GM19438 (cell line): ENCODE measurements at regions not wholly inside any gene's neighbourhood (a gene's known extent, or its start where the extent isn't known, plus 50 kb on each side); places are given as distances from the start of the nearest gene placed in this dataset.
A peak's percentile ranks its signal among the peaks of the same experiment; 100 is the strongest.

Source experiments
- ATAC-seq: cut with Tn5 transposase; IDR thresholded peaks from one replicate; pipeline ENCODE4 v1.9.1; 2021; ENCODE audit warnings: low read depth; ENCODE audit not compliant: unreplicated experiment

DNA sequence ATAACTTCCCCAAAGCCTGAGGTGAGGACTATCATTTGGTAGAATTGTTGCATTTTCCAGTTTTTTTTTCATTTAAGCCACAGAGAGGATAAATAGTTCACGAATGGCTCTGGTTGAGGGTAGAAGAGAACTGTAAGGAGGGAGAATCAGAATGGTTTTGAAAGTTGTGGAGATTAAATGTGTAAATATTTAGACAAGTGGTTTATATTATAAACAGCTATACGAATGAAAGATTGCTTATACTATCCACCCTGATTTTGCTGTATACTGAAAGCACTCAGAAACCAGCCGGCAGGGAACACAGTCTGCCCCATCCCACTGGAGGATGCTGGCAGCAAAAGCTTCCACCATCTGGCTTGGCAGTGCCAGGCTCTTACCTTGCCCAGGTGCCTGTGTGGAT is 341.1 kb downstream of the RAPGEF2 start:
- no peak for ATAC-seq

DNA sequence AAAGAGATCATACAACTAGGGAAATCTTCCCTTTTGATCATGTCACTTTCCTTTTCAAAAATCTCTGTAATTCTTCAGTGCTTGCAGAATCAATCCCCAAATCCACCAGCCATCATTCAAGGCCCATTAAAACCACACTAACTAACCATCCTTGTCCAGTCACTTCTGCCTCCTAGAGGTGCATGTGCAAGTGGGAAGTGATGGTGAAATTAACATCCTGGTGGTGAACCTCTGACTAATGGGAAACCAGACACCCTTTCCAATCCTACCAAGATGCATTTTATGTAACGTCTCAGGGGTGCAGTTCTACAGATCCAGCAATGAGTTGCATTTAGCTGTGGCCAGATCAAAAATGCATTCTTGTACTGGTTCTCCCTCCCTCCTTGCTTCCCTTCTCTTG is 341.8 kb downstream of the RAPGEF2 start:
- ATAC-seq: no peak

DNA sequence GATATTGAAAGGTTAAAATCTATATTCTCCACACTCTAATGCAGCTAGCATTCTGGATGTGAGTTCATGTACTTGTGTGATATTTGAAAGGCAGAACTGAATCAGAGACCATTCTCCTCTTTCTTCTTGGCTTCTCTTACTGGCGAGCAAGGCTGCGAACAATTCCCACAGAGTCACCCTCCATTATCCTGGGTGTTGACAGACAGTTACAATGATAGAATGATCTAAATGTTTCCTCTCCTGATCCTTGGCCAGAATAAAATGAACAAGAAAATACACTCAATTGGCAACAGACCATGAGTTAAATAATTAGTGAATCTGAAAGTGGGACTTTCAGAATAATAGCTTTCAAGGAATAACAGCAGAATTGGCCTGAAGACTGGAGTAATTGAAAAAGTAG is 342.8 kb downstream of the RAPGEF2 start:
- no peak for ATAC-seq

DNA sequence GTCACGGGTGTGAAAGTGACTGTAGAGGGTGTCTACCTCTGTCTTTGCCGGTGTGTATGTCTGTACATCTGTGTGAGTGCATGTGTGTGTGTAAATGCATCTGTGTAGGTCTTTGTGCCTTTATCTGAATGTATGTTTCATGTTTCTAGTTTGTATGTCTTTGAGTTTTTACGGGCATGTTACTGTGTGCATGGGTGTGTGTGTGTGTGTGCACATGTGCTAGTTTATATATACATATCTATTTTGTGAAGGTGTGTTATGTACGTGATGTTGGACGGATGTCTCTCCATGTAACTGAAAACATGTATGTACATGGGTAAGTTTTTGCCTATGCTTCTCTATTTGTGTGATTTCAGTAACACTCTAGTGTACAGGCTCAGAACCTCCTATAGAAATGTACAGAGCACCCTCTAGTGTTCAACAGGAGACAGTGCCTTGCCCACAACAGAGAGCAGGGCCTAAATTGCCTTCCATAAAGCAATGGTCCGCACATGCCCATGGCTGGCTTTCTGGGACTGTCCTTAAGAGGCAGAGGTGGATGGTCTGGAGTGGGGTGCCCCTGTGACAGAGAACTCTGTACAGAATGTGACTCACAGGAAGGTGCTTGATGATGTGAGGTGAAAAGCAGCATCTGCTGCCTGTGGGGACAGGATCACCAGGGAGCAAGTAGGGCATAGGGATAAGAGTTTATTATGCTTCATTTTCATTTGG is 343.5 kb downstream of the RAPGEF2 start:
- peak; percentile 99 for ATAC-seq

DNA sequence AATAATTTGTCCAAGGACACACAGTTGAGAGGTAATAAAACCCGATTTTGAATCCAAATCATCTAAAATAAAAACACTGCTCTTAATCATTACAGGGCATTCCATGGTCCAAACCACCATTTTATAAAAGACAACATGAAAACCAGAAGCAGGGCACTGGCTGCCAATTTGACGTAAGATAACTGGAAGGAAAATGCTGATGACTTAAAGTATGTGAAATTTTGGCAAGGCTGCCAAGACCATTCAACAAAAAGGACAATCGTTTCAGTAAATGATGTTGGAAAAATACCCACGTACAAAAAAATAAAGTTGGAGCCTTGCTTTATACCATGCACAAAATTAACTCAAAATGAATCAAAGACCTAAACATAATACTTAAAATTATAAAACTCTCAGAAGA is 344.4 kb downstream of the RAPGEF2 start:
- no peak for ATAC-seq

DNA sequence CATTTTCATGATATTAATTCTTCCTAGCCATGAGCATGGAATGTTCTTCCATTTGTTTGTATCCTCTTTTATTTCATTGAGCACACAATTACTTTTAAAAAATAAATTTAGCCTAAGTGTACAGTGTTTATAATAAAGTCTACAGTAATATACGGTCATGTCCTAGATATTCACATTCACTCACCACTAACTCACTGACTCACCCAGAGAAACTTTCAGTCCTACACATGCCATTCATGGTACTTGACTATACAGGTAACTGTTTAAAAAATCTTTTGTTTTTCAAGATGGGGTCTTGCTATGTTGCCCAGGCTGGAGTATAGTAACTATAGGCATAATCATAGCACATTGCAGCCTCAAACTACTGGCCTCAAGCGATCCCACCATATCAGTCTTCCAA is 348.1 kb downstream of the RAPGEF2 start:
- ATAC-seq: no peak

DNA sequence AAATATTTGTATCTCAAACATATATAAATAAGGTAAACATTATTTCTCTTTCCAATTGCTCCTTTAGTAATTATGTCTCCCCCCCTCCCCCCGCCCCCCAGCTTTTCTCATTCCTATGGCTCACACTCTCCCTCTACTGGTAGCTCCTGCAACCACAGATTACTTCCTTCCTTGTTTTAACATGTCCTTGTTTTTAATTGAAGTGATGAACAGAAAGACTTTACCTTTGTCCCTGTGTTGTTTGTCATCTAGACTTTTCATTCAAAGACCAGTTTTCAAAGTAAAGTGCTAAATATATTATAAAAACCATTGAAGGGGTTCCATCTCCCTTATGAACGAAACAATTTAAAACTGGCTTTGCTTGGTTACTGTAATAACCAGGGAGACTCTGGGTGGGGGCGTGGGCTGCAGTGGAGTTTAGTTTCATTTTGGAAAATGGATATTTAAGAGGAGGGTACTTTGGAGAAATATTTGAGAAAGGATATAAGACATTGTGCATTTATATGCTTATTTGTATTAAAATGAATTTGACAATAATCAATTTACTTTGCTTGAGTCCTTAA is 352.9 kb downstream of the RAPGEF2 start:
- ATAC-seq: no peak

DNA sequence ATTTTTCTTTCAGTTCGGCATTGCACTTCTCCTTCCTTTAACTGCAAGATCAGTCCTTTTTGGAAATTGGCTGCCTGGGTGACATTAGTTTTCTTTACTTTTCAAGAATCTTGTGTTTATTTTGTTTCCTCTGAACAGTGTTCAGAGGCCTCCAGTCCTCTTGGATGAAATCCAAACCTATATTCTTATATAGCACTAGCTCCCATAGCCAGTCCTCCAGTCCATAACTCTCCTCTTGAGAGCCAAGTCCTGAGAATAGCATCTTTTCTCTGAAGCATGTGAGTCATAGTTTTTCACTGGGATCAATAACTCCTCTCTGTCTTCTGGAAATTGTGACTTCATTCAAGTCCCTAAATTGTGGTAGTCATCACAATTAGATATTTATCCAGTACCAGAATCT is 357.5 kb downstream of the RAPGEF2 start:
- no peak for ATAC-seq

DNA sequence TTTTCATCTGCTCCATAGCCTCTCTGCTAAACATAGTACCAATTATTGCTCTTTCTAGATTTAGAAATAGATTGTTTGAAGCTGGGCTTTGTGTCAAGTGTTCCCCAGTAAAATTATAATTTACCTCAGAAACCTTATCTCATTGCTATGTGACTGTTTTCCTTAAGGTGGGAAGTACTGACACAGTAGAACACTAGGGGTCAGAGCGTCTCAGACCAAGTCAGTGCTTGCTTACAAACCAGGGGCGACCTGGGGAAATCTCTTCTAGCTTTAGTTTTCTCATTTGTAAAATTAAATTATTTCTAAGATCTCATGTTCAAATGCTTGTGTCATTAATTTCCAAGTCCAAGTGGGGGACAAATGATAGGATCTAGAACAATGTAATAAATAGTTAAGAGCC is 360.4 kb downstream of the RAPGEF2 start:
- no peak for ATAC-seq

DNA sequence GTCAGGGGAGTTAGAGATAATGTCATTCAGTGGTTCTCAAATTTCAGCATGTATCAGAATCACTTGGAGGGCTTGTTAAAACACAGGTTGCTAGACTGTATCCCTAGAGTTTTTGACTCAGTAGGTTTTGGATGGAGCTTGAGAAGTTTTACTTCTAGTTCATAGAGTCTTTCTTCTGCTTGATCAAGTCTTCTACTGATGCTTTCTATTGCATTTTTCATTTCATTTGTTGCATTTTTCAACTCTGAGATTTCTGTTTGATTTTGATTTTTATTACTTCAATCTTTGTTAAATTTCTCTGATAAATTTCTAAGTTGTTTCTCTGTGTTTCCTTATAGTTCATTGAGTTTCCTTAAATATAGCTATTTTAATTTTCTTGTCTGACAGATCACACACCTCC is 361.4 kb downstream of the RAPGEF2 start:
- no peak for ATAC-seq

DNA sequence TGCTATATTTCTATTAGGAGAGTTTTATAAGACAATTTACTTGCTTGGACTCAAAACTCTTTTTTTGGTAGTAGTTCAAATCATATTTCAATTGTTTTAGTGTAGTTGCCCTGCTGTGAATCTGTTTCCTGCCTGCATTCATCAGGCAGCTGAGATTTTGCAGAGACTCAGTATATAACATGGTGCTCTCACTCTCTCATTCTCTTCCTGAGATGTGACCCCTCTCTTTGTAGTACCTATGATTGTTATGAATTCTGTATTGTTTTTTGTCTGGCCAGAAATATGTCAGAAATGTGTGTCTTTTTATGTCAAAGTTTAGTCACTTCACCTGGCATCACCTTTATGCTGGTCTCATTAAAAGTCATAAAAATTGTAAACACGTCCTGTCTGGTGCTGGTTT is 374.0 kb downstream of the RAPGEF2 start:
- ATAC-seq: no peak

DNA sequence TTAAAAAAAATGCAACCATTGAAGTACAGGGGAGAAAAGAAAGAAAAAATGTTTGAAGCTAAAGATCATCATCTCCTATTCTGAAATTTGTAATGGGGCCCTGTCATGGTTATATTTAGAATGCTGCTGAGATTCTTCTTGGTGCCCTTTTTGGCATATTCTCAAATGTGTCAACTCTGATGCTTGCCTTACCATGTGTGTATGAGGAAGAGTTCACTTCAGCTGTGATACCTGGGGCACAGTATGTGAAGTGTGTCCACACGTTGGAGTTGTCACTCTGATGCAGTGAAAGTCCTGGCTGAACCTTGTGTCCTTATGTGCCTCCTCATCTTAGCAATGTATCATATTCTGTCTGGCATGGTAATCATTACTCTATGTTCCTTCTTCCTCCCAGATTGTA is 377.9 kb downstream of the RAPGEF2 start:
- no peak for ATAC-seq

DNA sequence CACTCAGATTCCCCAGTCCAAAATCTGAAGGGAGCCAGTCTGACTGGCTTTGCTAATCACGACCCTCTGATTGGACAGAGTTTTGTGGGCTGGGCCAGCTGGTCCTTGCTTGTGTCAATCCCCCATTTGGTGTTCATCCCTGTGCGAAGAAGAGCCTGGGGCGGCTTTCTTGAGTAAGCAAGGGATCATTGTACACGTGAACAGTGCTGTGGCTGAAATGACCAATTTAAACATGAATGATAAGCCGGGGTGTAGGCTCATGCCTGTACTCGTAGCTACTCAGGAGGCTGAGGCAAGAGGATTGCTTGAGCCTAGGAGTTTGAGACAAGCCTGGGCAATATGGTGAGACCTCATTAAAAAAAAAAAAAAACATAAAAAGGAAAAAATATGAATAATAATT is 379.1 kb downstream of the RAPGEF2 start:
- ATAC-seq: no peak

DNA sequence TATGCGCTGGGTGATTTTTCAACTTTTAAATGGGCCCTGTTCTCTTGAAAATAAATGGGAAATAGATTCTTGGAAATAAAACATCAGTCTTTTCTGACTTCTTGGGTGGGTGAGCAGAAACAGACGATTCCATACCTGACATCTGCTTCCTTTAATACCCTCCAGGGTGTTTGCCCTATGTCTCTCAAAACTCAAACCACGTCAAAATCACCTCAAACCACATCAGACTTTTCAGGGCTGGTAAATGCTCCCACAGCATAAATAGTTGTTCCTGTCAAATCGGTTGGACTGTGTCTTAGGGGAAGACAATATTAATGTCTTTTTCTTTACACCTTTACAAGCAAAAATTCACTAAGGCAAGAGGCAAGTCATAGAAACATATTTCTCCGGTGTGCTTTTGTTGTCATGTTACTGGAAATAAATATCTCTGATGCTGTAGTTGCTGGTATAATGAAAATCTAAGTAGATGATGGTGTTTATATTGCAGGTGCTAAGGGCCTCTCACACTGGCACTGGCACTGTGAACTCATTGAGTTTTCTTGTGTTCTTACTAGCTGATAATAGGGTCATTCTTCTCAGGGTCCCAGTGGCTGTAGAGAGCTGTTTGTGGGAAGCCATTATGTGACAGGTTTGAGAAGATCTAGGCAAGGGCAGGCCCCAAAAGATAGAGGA is 380.4 kb downstream of the RAPGEF2 start:
- no peak for ATAC-seq

DNA sequence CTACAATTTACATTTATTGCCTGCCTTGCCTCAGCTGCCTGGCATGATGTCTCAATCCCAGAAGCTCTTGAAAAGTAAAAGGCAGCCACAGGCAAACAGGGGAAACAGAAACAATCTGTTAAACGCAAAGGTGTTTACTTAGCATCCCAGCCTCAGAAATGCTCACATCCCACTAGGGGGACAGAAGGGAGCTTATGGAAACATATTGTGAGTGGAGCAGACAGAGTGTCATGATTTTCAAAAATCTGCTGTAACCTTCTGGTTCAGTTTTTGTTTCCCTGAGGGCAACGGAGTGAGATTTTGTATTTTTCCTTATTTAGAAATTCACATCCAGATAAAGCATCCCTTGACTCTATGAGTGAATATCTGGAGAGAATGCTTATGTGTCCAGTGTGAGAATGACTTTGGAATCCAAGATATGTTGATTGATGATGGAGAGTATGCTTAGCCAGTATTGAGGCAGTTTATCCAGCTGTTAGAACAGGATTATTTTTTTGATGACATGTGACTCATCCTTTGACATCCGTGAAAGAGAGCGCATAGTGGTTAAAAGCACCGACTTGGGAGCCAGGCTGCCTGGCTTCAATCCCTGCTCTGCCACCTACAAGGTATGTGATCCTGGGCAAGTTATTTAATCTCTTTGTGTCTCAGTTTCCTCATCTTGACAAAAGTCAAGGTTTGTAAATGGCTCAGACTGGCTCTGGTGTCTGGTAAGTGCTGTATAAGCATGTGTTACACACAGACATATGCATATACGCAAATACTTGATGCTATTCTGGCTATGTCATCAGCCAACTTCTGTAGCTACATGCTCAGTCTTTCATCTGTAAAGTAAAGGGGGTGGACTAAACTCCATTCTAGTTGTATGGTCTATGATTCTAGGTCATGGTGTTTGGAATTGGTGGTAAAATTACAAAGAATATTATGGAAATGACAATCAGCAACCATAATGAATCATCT is 381.2 kb downstream of the RAPGEF2 start:
- ATAC-seq: no peak

DNA sequence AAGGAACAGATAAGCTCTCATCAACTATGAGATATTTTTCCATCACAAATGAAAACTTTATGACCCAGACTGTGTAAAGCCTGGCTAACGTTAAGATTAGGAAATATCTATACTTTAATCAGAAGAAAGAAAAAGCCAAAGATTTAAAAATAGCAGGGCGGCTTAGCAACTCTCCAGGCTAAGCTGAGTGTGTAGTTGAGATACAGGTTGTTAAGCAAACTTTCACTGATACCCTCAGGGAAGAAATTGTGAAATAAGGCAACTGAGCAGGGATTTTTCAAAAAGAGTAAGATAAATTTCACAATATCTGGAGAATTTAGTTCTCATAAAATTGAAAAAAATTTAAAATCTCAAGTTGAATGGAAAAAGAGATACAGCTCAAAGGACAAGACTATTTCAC is 382.0 kb downstream of the RAPGEF2 start:
- no peak for ATAC-seq

DNA sequence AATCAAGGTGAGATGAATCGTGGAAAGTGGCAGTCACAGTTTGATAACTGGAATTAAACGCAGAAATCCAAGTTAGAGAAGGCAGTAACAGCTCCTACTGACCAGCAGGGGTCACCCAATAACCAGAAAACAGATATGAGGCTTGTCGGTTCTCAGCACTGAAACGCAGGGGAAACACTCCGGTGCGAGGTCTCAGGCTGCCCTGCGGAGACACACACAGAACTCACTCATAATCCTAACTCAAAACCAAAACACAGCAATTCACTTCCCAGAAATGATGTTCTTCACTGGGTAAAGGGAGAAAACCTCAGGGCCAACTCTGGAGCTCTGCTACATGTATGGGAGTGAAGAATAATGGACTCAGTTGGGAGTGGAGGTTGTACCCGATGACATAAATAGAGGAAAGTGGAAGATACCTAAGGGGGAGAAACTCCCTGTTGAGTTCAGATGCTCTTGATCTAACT is 384.4 kb downstream of the RAPGEF2 start:
- ATAC-seq: peak; percentile 97

DNA sequence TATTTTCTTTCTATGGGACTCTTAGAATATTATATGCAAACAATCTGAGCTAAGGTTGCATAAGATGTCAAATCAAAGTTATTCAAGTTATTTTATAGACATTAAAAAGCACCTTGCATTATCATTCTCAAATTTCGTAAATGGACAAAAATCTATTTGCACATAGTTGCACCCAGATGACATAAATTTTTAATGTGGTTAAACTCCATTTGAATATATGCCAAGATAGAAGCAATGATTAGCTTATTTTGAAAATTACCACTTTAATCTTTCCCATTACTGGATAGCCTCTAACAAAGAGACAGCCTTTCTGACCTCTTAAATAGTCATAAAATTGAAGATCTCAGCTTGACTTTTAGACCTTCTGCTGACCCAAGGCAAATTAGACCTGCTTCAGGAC is 386.8 kb downstream of the RAPGEF2 start:
- ATAC-seq: no peak

DNA sequence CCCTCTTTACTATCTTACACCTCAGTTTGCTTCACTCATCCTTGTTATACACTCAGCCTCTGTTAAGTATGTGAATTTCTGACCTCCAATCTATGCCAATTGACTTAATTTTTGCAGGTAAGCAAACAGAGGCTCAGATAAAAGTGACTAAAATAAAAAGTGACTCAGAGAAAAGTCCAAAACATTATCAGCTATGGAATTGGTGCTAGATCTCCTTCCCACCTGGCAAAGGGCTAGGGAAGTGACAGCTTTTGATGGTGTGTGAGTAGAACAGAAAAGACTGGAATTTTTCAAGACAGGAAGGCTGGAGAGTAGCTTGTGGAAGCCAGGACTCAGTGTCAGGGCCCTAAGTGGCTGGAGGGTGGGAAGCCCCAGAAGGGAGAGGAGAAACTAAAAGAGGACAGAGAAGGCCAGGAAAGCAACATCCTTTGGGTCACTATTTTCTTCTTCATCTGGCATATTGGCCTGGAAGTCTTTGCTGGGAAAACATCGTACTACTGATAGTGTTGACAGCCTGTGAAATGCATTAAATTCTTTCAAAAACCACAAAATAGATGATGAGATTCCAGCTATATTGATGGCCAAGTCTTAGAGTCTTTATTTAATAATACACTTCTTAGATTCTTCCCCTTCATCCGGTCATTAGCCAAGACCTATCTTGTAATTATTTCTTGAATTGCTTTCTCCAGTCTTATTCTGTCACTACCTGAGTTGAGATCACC is 392.8 kb downstream of the RAPGEF2 start:
- no peak for ATAC-seq

DNA sequence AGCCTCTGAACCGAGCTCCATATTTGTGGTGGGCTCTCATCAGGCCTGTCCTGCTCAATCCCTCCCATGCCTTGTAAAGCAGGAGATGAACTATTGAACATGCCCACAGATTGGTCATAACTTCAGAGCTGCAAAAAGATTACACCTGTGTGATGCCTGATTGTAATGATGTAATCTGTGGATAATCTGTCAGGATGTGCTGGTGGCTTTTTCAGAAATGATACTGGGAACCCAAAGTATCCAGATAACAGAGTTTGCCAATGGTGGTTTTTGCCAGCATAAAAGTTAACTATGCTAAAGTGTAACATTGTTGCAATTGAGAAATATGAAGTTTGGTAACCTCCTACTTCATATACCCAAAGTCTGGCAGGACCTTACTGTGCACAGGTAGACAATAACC is 393.4 kb downstream of the RAPGEF2 start:
- ATAC-seq: no peak
